HepG2 (cell line): ENCODE measurements at regions not wholly inside any gene's neighbourhood (a gene's known extent, or its start where the extent isn't known, plus 50 kb on each side); places are given as distances from the start of the nearest gene placed in this dataset.
A peak's percentile ranks its signal among the peaks of the same experiment; 100 is the strongest.

ENCODE experiments used
- ATAC-seq: fragments of 200-7000 bp; cut with Tn5 transposase; 3 replicates; pipeline ENCODE4 v1.9.1; 2020; ENCODE audit warnings: mild to moderate bottlenecking, moderate library complexity
- BruUV-seq: library from RNA; stranded (reverse); fragments of 400-500 nt; replicated peaks from 2 replicates; lab custom pipeline; 2021; lab: Mats Ljungman, UMichigan
- CTCF ChIA-PET: fragments of 300-600 bp; formaldehyde crosslinking; extraction: SDS; loops from one replicate; lab custom pipeline; 2021; ENCODE audit warnings: low total read pairs, inconsistent platforms, low intra/inter-chr PET ratio; lab: Yijun Ruan, JAX
- POLR2A ChIA-PET: fragments of 350-600 bp; sonication (Branson Sonifier 250); formaldehyde crosslinking; loops from one replicate; lab custom pipeline; 2020; ENCODE audit warnings: antibody characterized with exemption, inconsistent platforms; lab: Yijun Ruan, JAX
- DNase-seq: peaks from one replicate; pipeline ENCODE4 v3.0.0-alpha.2; 2015; ENCODE audit warnings: low spot score
- FAIRE-seq: peaks from 3 replicates; lab custom pipeline; 2011; peaks lifted over from hg19 to GRCh38; lab: Jason Lieb, UNC
- H2AFZ ChIP-seq: one replicate; pipeline ENCODE4 v1.6.1; 2011; ENCODE audit warnings: low read length, inconsistent platforms
- H3K27ac ChIP-seq: fragments of 300-600 bp; 3 replicates; pipeline ENCODE4 v1.8.0; 2011; ENCODE audit warnings: mixed run types, mild to moderate bottlenecking, mixed read lengths, low read length, inconsistent platforms; ENCODE audit not compliant: insufficient read depth; ENCODE audit errors: extremely low read length
- H3K27me3 ChIP-seq, 2 experiments: fragments of 200-600 bp in 1 of 2; 2 replicates in 1 of 2; 3 replicates in 1 of 2; pipeline versions ENCODE4 v1.6.0 to v1.8.0; 2011; ENCODE audit warnings: low read length in 2 of 2, mild to moderate bottlenecking in 2 of 2, moderate library complexity in 2 of 2, inconsistent platforms in 1 of 2; ENCODE audit not compliant: insufficient read depth in 2 of 2, control insufficient read depth in 1 of 2
- H3K36me3 ChIP-seq, 2 experiments: fragments of 200-600 bp in 1 of 2; replicated peaks in 1 of 2; 2 replicates in 1 of 2; 3 replicates in 1 of 2; pipeline versions ENCODE4 v1.5.1 to v1.8.0; 2011; ENCODE audit warnings: low read length in 2 of 2, inconsistent platforms in 1 of 2; ENCODE audit not compliant: insufficient read depth in 2 of 2, control insufficient read depth in 1 of 2
- H3K4me1 ChIP-seq: 2 replicates; pipeline ENCODE4 v1.5.1; 2012; ENCODE audit warnings: low read length, inconsistent platforms; ENCODE audit not compliant: insufficient read depth
- H3K4me2 ChIP-seq: 2 replicates; pipeline ENCODE4 v1.6.0; 2011; ENCODE audit warnings: low read depth, low read length, inconsistent platforms
- H3K4me3 ChIP-seq, 3 experiments: fragments of 200-600 bp in 1 of 3; sonication (generic), shearing (Covaris generic) in 1 of 3; replicated peaks in 1 of 3; 2 replicates each; pipeline ENCODE4 v1.5.1; 2011 to 2016; ENCODE audit warnings: low read length in 3 of 3, inconsistent platforms in 2 of 3, low read depth in 2 of 3, mild to moderate bottlenecking in 2 of 3, control low read depth in 1 of 3, mixed read lengths in 1 of 3; ENCODE audit not compliant: insufficient read depth in 1 of 3
- H3K79me2 ChIP-seq: one replicate; pipeline ENCODE4 v1.6.1; 2011; ENCODE audit warnings: low read length, inconsistent platforms; ENCODE audit not compliant: insufficient read depth
- H3K9ac ChIP-seq: 2 replicates; pipeline ENCODE4 v1.6.0; 2011; ENCODE audit warnings: mild to moderate bottlenecking, low read depth, low read length, inconsistent platforms; ENCODE audit not compliant: insufficient read depth
- H3K9me3 ChIP-seq: 2 replicates; pipeline ENCODE4 v1.5.1; 2012; ENCODE audit warnings: mild to moderate bottlenecking, low read length
- H4K20me1 ChIP-seq: 2 replicates; pipeline ENCODE4 v1.6.0; 2011; ENCODE audit warnings: inconsistent platforms, mild to moderate bottlenecking, low read length, moderate library complexity; ENCODE audit not compliant: insufficient read depth
- CEBPB ChIP-seq: IDR thresholded peaks from 2 replicates; pipeline ENCODE4 v1.6.1; 2011; ENCODE audit warnings: low read depth, low read length, improper control_type of control experiment, borderline replicate concordance
- FOSL1 ChIP-seq: sonication (generic); formaldehyde crosslinking; IDR thresholded peaks from 2 replicates; pipeline ENCODE4 v1.9.0; 2021; ENCODE audit warnings: missing genetic modification reagents, borderline replicate concordance
- HNRNPK ChIP-seq: fragments of 200-400 bp; formaldehyde crosslinking; IDR thresholded peaks from 2 replicates; pipeline ENCODE4 v1.6.1; 2018; ENCODE audit warnings: low read length, low read depth, moderate library complexity, mild to moderate bottlenecking; ENCODE audit not compliant: poor library complexity, severe bottlenecking
- MTF2 ChIP-seq: sonication (generic); formaldehyde crosslinking; IDR thresholded peaks from 2 replicates; pipeline ENCODE4 v1.5.0; 2020; ENCODE audit warnings: missing genetic modification reagents, borderline replicate concordance
- NFYB ChIP-seq: sonication (generic); formaldehyde crosslinking; IDR thresholded peaks from 2 replicates; pipeline ENCODE4 v1.4.0; 2020; ENCODE audit warnings: missing genetic modification reagents
- NR2C2 ChIP-seq: sonication (generic); formaldehyde crosslinking; IDR thresholded peaks from 2 replicates; pipeline ENCODE4 v1.4.0; 2020; ENCODE audit warnings: missing genetic modification reagents, mild to moderate bottlenecking, moderate library complexity, borderline replicate concordance
- U2AF2 ChIP-seq: fragments of 200-400 bp; formaldehyde crosslinking; IDR thresholded peaks from 2 replicates; pipeline ENCODE4 v1.6.1; 2017; ENCODE audit warnings: low read depth, mild to moderate bottlenecking, low read length
- ZBTB1 ChIP-seq: sonication (generic); formaldehyde crosslinking; IDR thresholded peaks from 2 replicates; pipeline ENCODE4 v1.4.0; 2020; ENCODE audit warnings: missing genetic modification reagents, borderline replicate concordance
- ZBTB8A ChIP-seq: sonication (generic); formaldehyde crosslinking; IDR thresholded peaks from 2 replicates; pipeline ENCODE4 v1.4.0; 2020; ENCODE audit warnings: mild to moderate bottlenecking, low read depth, missing genetic modification reagents, borderline replicate concordance
- WGBS: methylation state at CpG from one replicate; pipeline ENCODE4 v1.1.6; 2017; ENCODE audit warnings: low lambda C conversion rate; 5-methylcytosine and 5-hydroxymethylcytosine counted together
- in situ Hi-C: cut with HindIII; loops from 2 replicates; pipeline ENCODE4 v1.10.0; 2017; ENCODE audit warnings: low pct_unique_long_range_greater_than_20kb; ENCODE audit not compliant: extremely low pct_ligation_motif_present
- intact Hi-C: fragments of 100-400 bp; cut with micrococcal nuclease; formaldehyde crosslinking; loops from one replicate; pipeline ENCODE4 v1.10.0; 2022; ENCODE audit not compliant: unreplicated experiment
- TF ChIP-seq, protein P1 (sequence below): sonication (generic); formaldehyde crosslinking; IDR thresholded peaks from 2 replicates; pipeline ENCODE4 v1.5.1; 2020; ENCODE audit warnings: mild to moderate bottlenecking, missing genetic modification reagents, borderline replicate concordance
- TF ChIP-seq, protein P2 (sequence below): sonication (generic); formaldehyde crosslinking; IDR thresholded peaks from 2 replicates; pipeline ENCODE4 v1.5.0; 2020; ENCODE audit warnings: missing genetic modification reagents

DNA sequence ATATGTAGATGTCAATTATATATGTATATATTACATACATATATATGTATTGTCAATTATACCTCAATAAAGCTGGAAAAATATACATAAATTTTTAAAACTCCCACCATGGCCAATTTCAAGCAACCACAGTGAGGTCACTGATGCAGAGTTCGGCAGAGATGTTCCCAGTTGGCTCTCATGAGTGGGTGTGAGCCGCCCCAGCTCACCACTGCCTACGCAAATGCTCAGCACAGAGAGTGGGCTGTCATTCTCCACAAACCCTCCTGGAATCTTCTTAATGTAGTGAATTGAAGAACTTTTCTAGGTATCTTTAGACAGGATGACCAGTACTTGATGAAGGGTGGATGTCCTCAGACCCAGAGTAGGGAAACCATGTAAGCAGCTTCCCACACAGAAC is 96.6 kb upstream of the TMEM45B start (continued):
- TF ChIP-seq U2AF2 (no peak), MTF2 (CRISPR knock-in tag) (no peak), HNRNPK (no peak), ZBTB1 (CRISPR knock-in tag) (no peak)
- TF ChIP-seq, protein P1, sequence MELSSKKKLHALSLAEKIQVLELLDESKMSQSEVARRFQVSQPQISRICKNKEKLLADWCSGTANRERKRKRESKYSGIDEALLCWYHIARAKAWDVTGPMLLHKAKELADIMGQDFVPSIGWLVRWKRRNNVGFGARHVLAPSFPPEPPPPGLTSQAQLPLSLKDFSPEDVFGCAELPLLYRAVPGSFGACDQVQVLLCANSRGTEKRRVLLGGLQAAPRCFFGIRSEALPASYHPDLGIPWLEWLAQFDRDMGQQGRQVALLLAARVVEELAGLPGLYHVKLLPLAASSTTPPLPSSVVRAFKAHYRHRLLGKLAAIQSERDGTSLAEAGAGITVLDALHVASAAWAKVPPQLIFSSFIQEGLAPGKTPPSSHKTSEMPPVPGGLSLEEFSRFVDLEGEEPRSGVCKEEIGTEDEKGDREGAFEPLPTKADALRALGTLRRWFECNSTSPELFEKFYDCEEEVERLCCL = no peak
- TF ChIP-seq, protein P2, sequence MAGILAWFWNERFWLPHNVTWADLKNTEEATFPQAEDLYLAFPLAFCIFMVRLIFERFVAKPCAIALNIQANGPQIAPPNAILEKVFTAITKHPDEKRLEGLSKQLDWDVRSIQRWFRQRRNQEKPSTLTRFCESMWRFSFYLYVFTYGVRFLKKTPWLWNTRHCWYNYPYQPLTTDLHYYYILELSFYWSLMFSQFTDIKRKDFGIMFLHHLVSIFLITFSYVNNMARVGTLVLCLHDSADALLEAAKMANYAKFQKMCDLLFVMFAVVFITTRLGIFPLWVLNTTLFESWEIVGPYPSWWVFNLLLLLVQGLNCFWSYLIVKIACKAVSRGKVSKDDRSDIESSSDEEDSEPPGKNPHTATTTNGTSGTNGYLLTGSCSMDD (CRISPR knock-in tag) = no peak

DNA sequence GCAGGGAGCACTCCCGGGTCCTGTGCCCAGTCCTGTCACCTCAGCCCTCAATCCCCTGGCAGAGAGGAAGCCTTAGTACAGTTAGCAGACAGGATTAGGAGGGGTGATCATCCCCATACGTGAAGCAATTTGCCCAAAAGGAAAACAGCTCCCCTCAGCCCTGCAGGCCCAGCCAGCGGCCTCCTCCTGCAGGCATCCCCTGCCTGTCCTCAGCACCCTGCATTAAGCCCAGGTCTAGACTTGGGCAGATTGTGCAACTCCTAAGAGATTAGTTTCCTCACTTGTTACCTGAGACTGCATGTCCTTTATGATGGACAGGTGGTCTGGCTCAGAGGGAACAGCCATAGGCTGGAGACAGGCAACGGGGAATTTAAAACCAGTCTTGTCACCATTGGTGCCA is 95.5 kb upstream of the TMEM45B start:
- Histone ChIP-seq H4K20me1 (no peaks in the 10 kb centered on the region), H3K27me3 (peaks cover 8 to 46% of the 10 kb centered on the region in 2 experiments; a peak in 3 of 5 replicates), H3K9me3 (no peaks in the 10 kb centered on the region), H2AFZ (no peak overlapping the region), H3K9ac (no peak overlapping the region), H3K36me3 (no peaks in the 10 kb centered on the region), H3K4me3 (no peak overlapping the region), H3K27ac (no peak overlapping the region)
- CTCF ChIA-PET = no interaction called here
- no peak for DNase-seq
- no TSS peak for BruUV-seq
- intact Hi-C loops (no loop called here), in situ Hi-C loops (no loop called here)
- 22% methylated on average over 4 of the region's 4 CpGs for WGBS
- peak; percentile 40; the same call in 1 of the 2 replicates for TF ChIP-seq CEBPB
- no peak for TF ChIP-seq ZBTB8A
- TF ChIP-seq FOSL1 = no peak
- TF ChIP-seq NR2C2 (CRISPR knock-in tag) = no peak
- TF ChIP-seq NFYB (CRISPR knock-in tag) = no peak
- TF ChIP-seq, all 625 proteins: peak for 1
- no peak overlapping the region for H3K4me2 ChIP-seq
- no peaks in the 10 kb centered on the region for H3K79me2 ChIP-seq
- POLR2A ChIA-PET = no interaction called here
- FAIRE-seq (no peak), ATAC-seq (no peak)
- no peaks in the 10 kb centered on the region for H3K4me1 ChIP-seq
